Memory B cell (primary cell): ENCODE measurements at regions not wholly inside any gene's neighbourhood (a gene's known extent, or its start where the extent isn't known, plus 50 kb on each side); places are given as distances from the start of the nearest gene placed in this dataset.
"Not testable (repeated sequence)": the region's sequence is repeated elsewhere in the genome, so short reads cannot be mapped to it uniquely, and the experiment has no call there.

Experiments used
- ATAC-seq: fragments of 150-1000 bp; cut with Tn5 transposase; 2 replicates; pipeline ENCODE4 v1.10.0; 2021; ENCODE audit warnings: low read depth, mild to moderate bottlenecking, moderate library complexity
- DNase-seq, 2 donors: peaks; one replicate each; pipeline ENCODE4 v3.0.0; 2022; ENCODE audit warnings: low spot score in 2 of 2
- H3K27ac Mint-ChIP-seq: one replicate; pipeline ENCODE4 v1.8.0; 2022; ENCODE audit warnings: mild to moderate bottlenecking, moderate library complexity, mixed read lengths
- H3K27me3 Mint-ChIP-seq: one replicate; pipeline ENCODE4 v1.8.0; 2022; ENCODE audit warnings: mixed read lengths
- H3K36me3 Mint-ChIP-seq: one replicate; pipeline ENCODE4 v1.8.0; 2022; ENCODE audit warnings: mild to moderate bottlenecking, mixed read lengths
- H3K4me1 Mint-ChIP-seq: one replicate; pipeline ENCODE4 v1.8.0; 2022; ENCODE audit warnings: mixed read lengths
- H3K4me3 Mint-ChIP-seq: one replicate; pipeline ENCODE4 v1.8.0; 2022; ENCODE audit warnings: mild to moderate bottlenecking, moderate library complexity, mixed read lengths
- H3K9me3 Mint-ChIP-seq: one replicate; pipeline ENCODE4 v1.8.0; 2022; ENCODE audit warnings: mixed read lengths

DNA sequence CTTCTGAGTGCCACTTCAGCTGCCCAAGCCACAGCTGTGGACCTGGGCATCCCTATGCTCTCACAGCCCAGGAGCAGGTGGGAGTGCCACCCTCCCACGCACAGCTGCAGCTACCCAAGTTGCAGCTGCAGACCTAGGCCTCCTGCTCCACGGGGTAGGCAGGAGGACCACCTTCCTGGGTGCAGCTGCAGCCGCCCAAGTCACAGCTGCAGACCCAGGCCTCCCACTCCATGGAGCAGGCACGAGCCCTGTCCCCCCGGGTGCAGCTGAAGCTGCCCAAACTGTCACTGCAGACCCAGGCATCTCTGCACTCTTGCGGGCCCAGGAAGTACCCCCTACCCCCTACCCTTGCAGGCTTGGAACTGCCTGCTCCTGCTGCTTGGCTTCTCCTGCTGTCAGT is 260.2 kb downstream of the XPNPEP1 start:
- no peak overlapping the region for H3K4me3 Mint-ChIP-seq
- DNase-seq, result no peak

DNA sequence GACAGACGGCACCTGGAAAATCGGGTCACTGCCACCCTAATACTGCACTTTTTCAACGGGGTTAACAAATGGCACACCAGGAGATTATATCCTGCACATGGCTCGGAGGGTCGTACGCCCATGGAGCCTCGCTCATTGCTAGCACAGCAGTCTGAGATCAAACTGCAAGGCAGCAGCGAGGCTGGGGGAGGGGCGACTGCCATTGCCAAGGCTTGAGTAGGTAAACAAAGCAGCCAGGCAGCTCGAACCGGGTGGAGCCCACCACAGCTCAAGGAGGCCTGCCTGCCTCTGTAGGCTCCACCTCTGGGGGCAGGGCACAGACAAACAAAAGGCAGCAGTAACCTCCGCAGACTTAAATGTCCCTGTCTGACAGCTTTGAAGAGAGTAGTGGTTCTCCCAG is 270.7 kb downstream of the XPNPEP1 start:
- DNase-seq, H3K4me3 Mint-ChIP-seq, H3K9me3 Mint-ChIP-seq, H3K4me1 Mint-ChIP-seq, ATAC-seq, H3K36me3 Mint-ChIP-seq, H3K27me3 Mint-ChIP-seq, H3K27ac Mint-ChIP-seq: not testable (repeated sequence)

More for the DNA sequence above, 260.2 kb downstream of the XPNPEP1 start:
- Mint-ChIP-seq H3K9me3 (peaks cover 2% of the 10 kb centered on the region), H3K27ac (no peak overlapping the region), H3K27me3 (no peaks in the 10 kb centered on the region), H3K4me1 (no peaks in the 10 kb centered on the region), H3K36me3 (no peaks in the 10 kb centered on the region)
- ATAC-seq, result no peak

DNA sequence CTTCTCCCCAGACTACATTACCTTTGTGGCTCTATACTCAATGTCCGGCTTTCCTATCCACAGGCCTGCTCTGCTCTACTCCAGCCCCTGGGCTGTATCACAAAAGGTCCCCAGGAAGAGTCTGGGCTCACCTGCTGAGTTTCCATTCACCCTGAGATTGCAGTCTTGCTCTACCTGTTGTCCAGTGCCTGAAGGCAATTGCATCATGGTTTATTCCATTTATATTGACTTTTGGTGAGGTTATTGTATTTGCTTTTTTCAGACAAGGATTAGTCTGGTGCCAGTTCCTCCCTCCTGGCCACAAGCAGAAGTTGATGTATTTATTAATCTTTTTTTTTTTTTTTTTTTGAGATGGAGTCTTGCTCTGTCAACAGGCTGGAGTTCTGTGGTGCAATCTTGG is 273.1 kb downstream of the XPNPEP1 start:
- Mint-ChIP-seq H3K27ac (no peak overlapping the region), H3K4me3 (no peak overlapping the region), H3K36me3 (no peaks in the 10 kb centered on the region), H3K4me1 (no peaks in the 10 kb centered on the region), H3K27me3 (no peaks in the 10 kb centered on the region), H3K9me3 (peaks cover 3% of the 10 kb centered on the region)
- no peak for DNase-seq
- no peak for ATAC-seq

DNA sequence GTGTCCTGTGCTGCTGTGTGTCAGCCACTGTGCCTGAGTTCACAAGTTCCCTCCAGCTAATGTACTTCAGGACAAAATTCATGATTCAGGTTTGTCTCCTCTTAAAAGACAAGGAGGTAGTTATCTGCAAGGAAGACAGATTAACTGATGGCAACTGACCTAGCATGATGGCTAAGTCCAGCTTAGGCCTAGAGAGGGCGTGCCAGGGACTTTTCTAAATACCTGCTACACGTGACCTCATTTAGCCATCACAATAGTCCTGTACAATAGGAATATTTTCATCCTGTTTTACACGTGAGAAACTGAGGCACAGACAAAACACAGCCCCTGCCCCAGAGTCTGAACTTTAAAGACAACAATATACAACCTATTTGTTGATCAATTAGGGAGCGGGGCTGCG is 275.7 kb downstream of the XPNPEP1 start:
- ATAC-seq, result no peak
- Mint-ChIP-seq H3K27me3 (no peaks in the 10 kb centered on the region), H3K9me3 (no peaks in the 10 kb centered on the region), H3K4me1 (no peaks in the 10 kb centered on the region), H3K4me3 (no peak overlapping the region), H3K27ac (no peak overlapping the region), H3K36me3 (no peaks in the 10 kb centered on the region)
- DNase-seq, result no peak

DNA sequence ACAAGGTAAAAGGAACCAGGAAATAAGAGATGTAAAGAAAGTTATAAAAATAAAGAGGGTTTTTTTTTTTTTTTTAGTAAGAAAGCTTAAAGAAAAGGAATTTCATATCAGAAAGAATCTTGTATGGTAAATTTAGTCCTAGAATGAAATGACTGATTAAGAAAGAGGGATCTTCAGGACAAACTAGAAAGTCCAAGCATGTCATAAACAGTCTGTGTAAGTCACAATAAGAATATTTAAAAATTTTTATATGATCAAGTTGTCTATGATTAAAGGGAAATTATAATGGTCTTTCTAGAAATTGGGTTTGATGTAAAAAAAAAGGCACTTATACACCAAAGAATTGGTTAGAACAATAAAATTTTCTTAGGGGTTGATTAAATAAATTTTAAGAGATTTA is 289.5 kb downstream of the XPNPEP1 start:
- Mint-ChIP-seq H3K27ac (no peak overlapping the region), H3K4me3 (no peak overlapping the region), H3K4me1 (no peaks in the 10 kb centered on the region), H3K36me3 (no peaks in the 10 kb centered on the region), H3K27me3 (no peaks in the 10 kb centered on the region), H3K9me3 (no peaks in the 10 kb centered on the region)
- no peak for DNase-seq
- no peak for ATAC-seq

DNA sequence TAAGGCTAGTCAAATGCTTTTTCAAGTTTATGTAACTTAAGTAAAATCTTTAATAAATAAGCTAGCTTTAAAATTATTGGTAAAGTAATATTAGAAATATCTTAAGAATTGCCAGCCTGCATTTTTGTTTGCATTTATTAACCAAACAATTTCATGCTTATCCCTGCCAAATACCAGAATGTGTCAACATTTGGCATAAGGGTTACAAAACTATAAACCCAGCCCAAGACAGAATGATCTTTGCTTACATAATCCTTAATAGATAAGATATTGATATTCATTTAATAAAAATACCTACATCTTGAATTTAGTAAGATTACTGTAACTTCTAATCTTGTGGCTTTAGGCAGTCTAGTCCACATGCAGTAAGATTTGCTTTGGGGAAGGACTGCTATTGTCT is 290.3 kb downstream of the XPNPEP1 start:
- H3K4me1 Mint-ChIP-seq, H3K36me3 Mint-ChIP-seq, H3K4me3 Mint-ChIP-seq, H3K27me3 Mint-ChIP-seq, H3K9me3 Mint-ChIP-seq, ATAC-seq, H3K27ac Mint-ChIP-seq, DNase-seq: not testable (repeated sequence)

DNA sequence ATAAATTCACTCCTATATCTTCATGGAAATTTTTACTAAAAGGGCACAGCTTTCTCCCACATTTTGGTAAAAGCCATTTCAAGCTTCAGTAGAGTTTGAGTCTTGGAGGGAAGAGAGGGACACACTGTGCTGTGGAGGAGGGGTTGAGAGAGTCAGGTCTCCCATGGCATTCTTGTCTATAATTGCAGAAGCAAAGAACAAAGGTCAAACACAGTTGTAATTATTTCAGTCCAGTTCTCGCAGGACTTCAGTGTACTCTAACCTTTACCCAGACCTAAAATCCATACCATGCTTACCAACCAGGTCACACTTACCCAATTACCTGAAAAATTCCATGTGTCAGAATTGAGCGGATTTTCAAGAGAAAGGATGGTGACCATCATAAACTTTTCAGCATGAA is 298.4 kb downstream of the XPNPEP1 start:
- no peaks in the 10 kb centered on the region for H3K27me3 Mint-ChIP-seq
- H3K9me3 Mint-ChIP-seq, result peaks cover 3% of the 10 kb centered on the region
- H3K36me3 Mint-ChIP-seq, result no peaks in the 10 kb centered on the region
- no peak overlapping the region for H3K27ac Mint-ChIP-seq
- ATAC-seq (no peak), DNase-seq (no peak)
- H3K4me3 Mint-ChIP-seq, result no peak overlapping the region
- H3K4me1 Mint-ChIP-seq, result no peaks in the 10 kb centered on the region

DNA sequence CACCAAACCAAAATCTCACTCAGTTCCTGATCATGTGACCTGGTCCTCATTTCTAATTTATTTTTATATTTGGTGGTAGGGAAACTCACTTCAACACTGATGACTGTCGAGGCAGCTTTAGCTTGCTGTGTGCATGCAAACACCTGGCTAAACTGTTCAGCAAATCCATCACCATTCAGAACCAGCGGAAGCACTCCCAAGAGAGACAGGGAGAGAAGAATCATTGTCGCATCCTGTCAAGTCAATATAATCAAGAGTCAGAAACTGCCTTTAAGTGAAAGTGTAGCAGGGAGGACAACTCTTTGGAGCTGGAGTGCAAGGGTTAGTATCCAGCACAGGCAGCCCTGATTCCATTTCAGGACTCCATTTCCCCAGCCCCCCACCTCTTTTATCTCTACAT is 300.7 kb downstream of the XPNPEP1 start:
- no peaks in the 10 kb centered on the region for H3K27me3 Mint-ChIP-seq
- no peak overlapping the region for H3K27ac Mint-ChIP-seq
- H3K4me1 Mint-ChIP-seq, result no peaks in the 10 kb centered on the region
- H3K36me3 Mint-ChIP-seq, result no peaks in the 10 kb centered on the region
- DNase-seq (no peak), ATAC-seq (no peak)
- peaks cover 2% of the 10 kb centered on the region for H3K9me3 Mint-ChIP-seq
- no peak overlapping the region for H3K4me3 Mint-ChIP-seq

DNA sequence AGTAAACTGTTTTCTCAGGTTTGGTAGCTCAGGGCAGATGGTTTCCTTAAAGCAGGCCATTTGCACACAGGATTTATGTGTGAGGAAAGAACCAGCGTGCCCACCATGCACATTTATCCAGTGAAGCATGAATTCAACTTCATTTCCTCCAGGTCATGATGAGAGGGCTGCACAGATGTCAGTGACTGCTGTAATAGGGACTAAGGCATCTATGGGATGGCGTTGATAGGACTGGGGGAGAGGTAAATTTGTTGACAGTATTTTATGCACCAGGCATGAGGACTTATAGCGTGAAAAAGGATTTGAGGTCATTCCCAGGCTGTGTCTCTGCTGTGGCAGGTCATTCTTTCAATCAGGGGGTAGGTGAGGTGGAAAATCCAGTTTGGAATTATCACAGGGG is 302.9 kb downstream of the XPNPEP1 start:
- Mint-ChIP-seq H3K4me3 (no peak overlapping the region), H3K27ac (no peak overlapping the region), H3K4me1 (no peaks in the 10 kb centered on the region), H3K36me3 (no peaks in the 10 kb centered on the region), H3K9me3 (no peaks in the 10 kb centered on the region), H3K27me3 (peaks cover 2% of the 10 kb centered on the region)
- ATAC-seq (no peak), DNase-seq (no peak)

DNA sequence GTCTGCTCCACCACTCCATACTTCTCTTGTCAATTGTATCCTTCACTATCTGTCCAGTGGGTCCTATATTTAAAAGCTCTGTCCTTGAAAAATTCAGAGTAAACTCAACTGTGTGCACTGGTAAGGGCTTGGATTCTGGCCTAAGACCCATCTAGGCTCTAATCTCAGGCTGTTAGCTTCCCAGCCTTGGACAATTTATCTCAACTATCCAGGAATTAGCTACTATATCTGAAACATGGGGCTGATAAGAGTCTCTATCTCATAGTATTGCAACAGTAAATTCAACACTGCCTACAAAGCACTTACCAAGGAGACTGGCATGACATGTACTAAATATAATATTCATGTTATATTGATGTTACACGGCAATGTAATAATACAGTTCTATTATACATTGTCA is 303.4 kb downstream of the XPNPEP1 start:
- H3K27ac Mint-ChIP-seq, result no peak overlapping the region
- H3K9me3 Mint-ChIP-seq, result no peaks in the 10 kb centered on the region
- ATAC-seq, result no peak

DNA sequence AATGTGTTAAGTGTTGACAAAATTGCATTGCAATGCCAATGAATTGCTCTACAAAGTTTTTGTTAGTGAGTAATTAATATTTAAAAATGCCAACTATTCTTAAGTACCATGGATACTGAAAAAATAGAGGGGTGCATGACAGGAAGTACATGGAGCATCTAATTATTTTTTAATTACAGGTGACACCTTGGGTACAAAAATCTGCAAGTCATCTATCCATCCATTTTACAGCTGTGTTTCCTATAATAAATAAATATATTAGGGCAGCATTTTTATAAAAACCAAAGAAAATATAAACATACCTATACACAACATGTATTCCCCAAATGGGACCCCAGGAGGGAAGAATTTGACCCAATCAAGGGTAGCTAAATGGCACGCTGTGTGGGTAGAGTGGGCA is 304.6 kb downstream of the XPNPEP1 start:
- H3K27ac Mint-ChIP-seq, result no peak overlapping the region
- H3K9me3 Mint-ChIP-seq, result no peaks in the 10 kb centered on the region
- no peak overlapping the region for H3K4me3 Mint-ChIP-seq
- ATAC-seq (no peak), DNase-seq (no peak)
- peaks cover 2% of the 10 kb centered on the region for H3K27me3 Mint-ChIP-seq
- no peaks in the 10 kb centered on the region for H3K36me3 Mint-ChIP-seq
- H3K4me1 Mint-ChIP-seq, result no peaks in the 10 kb centered on the region

More for the DNA sequence above, 303.4 kb downstream of the XPNPEP1 start:
- H3K27me3 Mint-ChIP-seq, result peaks cover 2% of the 10 kb centered on the region
- H3K4me3 Mint-ChIP-seq, result no peak overlapping the region
- no peak for DNase-seq
- H3K36me3 Mint-ChIP-seq, result no peaks in the 10 kb centered on the region
- H3K4me1 Mint-ChIP-seq, result no peaks in the 10 kb centered on the region

DNA sequence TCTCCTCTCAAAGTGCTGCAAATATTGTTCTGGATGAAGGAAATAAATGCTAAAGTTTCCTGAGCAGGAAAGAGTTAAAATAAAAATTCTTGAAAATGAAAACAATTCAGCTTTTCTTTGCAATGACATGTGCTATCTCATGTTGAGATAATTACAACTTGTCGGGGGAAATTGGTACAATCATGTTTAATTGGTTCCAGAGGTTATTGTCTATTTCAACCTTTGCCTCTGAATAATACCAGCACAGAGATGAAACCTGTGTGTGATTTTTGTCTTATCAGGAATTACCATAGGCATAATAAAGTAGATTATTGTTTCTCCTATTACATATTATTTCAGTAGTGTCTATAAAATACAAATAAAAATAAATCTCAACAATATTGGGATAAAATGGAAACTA is 305.0 kb downstream of the XPNPEP1 start:
- DNase-seq (no peak), ATAC-seq (no peak)
- Mint-ChIP-seq H3K9me3 (no peaks in the 10 kb centered on the region), H3K27me3 (peaks cover 2% of the 10 kb centered on the region), H3K27ac (no peak overlapping the region), H3K4me1 (no peaks in the 10 kb centered on the region), H3K36me3 (no peaks in the 10 kb centered on the region), H3K4me3 (no peak overlapping the region)

DNA sequence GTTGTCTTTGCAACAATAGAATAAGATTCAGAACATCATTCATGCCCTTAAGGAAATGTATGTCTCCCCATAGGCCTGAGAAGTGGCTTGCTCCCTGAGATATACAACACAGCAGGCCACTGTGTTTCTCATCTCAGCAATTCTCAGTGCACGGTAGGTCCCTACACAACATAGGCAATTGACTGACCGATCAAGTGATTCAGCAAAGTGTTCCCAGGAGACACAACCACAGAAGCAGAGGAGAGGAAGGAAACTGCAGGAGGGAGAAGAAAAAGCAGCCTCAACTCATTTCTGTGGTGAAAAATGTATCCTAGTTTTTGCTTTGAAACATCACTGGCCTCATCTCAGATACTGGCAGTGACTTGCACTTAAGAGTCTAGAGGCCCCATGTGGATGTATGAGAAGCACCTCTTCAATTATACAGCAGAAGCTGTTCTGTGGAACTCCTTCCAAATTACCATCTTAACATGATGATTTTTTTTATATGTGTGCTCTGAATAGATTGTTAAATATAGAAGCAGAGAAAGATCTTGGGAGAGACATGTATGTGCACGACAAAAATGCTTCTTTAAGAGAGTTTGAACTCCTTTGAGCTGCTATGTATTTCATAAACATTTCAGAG is 306.8 kb downstream of the XPNPEP1 start:
- no peak for ATAC-seq
- no peak for DNase-seq
- no peak overlapping the region for H3K4me3 Mint-ChIP-seq
- no peaks in the 10 kb centered on the region for H3K4me1 Mint-ChIP-seq
- no peaks in the 10 kb centered on the region for H3K36me3 Mint-ChIP-seq
- H3K9me3 Mint-ChIP-seq, result no peaks in the 10 kb centered on the region
- H3K27ac Mint-ChIP-seq, result no peak overlapping the region
- H3K27me3 Mint-ChIP-seq, result peaks cover 2% of the 10 kb centered on the region

DNA sequence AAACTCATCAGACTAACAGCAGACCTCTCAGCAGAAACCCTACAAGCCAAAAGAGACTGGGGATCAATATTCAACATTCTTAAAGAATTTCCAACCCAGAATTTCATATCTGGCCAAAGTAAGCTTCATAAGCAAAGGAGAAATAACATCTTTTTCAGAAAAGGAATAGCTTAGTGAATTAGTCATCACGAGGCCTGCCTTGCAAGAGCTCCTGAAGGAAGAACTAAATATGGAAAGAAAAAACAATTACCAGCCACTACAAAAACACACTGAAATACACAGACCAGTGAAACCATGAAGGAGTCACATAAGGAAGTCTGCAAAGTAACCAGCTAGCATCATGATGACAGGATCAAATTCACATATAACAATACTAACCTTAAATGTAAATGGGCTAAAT is 328.0 kb downstream of the XPNPEP1 start:
- not testable (repeated sequence) for ATAC-seq, H3K9me3 Mint-ChIP-seq, DNase-seq, H3K36me3 Mint-ChIP-seq, H3K4me1 Mint-ChIP-seq, H3K27me3 Mint-ChIP-seq, H3K27ac Mint-ChIP-seq, H3K4me3 Mint-ChIP-seq

DNA sequence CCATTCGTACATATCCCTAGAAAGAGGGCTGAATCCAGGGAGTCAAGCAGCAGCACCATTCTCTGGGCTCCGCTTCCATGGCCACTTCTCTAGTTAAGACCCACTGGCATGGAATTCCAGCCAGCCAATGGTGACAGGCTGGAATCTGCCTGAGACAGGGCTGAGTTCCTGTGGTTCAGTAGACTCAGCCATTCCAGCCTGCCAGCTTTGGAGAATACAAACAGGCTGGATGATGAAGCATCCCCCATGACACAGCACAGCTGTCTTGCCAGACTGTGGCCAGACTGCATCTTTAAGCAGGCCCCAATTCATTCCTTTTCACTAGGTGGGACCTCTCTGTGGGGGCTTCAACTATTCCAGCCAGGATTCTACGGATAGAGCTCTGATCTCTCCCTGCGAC is 329.6 kb downstream of the XPNPEP1 start:
- DNase-seq (no peak), ATAC-seq (no peak)
- Mint-ChIP-seq H3K27ac (no peak overlapping the region), H3K4me3 (no peak overlapping the region), H3K36me3 (no peaks in the 10 kb centered on the region), H3K4me1 (no peaks in the 10 kb centered on the region), H3K9me3 (peaks cover 1% of the 10 kb centered on the region), H3K27me3 (no peaks in the 10 kb centered on the region)
